GM12874 (cell line): ENCODE measurements at regions not wholly inside any gene's neighbourhood (a gene's known extent, or its start where the extent isn't known, plus 50 kb on each side); places are given as distances from the start of the nearest gene placed in this dataset.

Experiments used
- CTCF ChIP-seq: IDR thresholded peaks from 2 replicates; pipeline ENCODE4 v1.5.1; 2011; ENCODE audit warnings: low read depth, mild to moderate bottlenecking, control low read depth, low read length, moderate library complexity; ENCODE audit not compliant: insufficient read depth

DNA sequence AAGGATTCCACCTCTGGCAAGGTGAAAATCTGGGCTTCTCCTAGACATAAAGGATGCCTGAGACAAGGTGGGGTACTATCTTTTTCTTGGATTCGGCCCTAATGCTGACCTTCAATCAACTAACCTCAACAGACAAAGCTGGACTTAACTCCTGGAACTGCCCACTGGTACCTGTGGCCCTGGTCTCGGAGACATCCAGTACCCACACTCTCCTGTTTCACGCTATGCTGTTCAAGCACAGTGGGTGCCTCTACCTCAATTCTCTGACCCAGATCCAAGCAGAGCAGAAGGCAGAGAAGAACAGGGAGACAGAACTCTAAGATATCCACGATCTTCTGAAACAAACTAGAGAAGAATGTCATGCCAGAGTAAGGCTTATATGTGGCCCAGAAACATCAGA lies 189.8 kb upstream of the FOXQ1 start:
- no peak for TF ChIP-seq CTCF

GRCh38 chr6:1118287-1118647 lies 193.6 kb upstream of the FOXQ1 start:
- no peak for TF ChIP-seq CTCF

- TF ChIP-seq CTCF: no peak
Measured at GRCh38 chr6:1117530-1118286, 194.2 kb upstream of the FOXQ1 start.

GRCh38 chr6:1116149-1116548 lies 195.7 kb upstream of the FOXQ1 start:
- no peak for TF ChIP-seq CTCF

DNA sequence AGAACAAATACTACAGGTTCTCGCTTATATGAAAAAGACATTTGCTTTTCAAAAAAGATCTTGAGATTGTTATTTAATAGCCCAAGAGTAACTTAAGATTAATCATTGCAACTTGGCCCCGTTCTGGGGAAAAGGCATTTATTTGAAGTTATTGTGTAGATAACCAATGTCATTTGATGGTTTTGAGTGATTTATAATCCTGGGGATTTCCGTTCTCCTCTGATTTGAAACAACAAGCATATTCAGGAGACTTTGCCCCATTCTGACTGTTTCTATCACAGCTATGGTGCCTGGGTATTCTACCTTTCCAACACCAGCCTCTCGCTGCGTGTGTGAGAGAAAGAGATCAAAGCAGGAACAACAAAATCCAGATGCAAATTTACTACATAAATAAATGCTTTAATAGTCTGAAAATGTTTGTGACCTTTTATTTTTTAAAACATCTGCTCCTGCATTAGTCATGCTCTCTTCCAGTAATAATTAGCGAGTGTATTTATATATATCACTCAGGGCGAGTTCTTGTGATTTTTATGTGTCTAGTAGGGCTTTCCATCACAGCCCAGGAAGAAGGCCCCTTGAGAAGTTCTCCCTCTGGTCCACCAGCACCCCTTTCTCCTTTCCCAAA lies 197.9 kb upstream of the FOXQ1 start:
- no peak for TF ChIP-seq CTCF

DNA sequence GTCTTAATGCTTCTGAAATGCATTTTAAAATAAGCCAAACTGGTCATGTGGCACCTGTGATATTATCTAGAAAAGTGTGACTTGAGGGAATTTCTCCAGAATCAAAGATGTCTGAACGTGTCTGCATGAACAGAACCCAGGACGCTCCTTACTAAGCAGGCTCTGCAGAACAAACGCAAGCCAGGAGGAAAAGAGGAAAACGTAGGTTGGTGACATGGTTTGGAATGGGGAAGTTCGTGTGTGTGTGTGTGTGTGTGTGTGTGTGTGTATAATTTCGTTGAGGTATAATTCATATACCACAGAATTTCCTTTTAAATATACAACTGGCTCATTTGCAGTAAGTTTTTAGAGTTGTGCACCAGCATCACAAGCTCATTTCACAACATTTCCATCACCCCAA lies 200.5 kb upstream of the FOXQ1 start:
- TF ChIP-seq CTCF: no peak

- TF ChIP-seq CTCF: no peak
Measured at GRCh38 chr6:1110941-1111349, 201.0 kb upstream of the FOXQ1 start.
